H9 (cell line): ENCODE measurements at regions not wholly inside any gene's neighbourhood (a gene's known extent, or its start where the extent isn't known, plus 50 kb on each side); places are given as distances from the start of the nearest gene placed in this dataset.
"Not testable (repeated sequence)": the region's sequence is repeated elsewhere in the genome, so short reads cannot be mapped to it uniquely, and the experiment has no call there.

Experiments used
- DNase-seq: peaks from one replicate; pipeline ENCODE4 v3.0.0-alpha.2; 2017
- H2AFZ ChIP-seq: one replicate; pipeline ENCODE4 v1.6.1; 2013; ENCODE audit warnings: mild to moderate bottlenecking, low read length, control low read depth, moderate library complexity
- H2AK5ac ChIP-seq: 2 replicates; pipeline ENCODE4 v1.6.1; 2013; ENCODE audit warnings: low read length, control low read depth, mixed read lengths; ENCODE audit not compliant: insufficient read length
- H2BK120ac ChIP-seq: one replicate; pipeline ENCODE4 v1.6.1; 2013; ENCODE audit warnings: low read depth, mild to moderate bottlenecking, low read length, control low read depth, inconsistent platforms; ENCODE audit not compliant: poor library complexity, severe bottlenecking
- H2BK12ac ChIP-seq: 2 replicates; pipeline ENCODE4 v1.6.1; 2013; ENCODE audit warnings: low read length, control low read depth, mixed read lengths, low read depth; ENCODE audit not compliant: insufficient read length
- H2BK15ac ChIP-seq: 2 replicates; pipeline ENCODE4 v1.6.1; 2013; ENCODE audit warnings: low read depth, low read length, control low read depth
- H2BK20ac ChIP-seq: one replicate; pipeline ENCODE4 v1.6.1; 2013; ENCODE audit warnings: low read depth, mild to moderate bottlenecking, low read length, control low read depth, inconsistent platforms; ENCODE audit not compliant: poor library complexity, severe bottlenecking
- H2BK5ac ChIP-seq: 2 replicates; pipeline ENCODE4 v1.6.1; 2013; ENCODE audit warnings: low read length, control low read depth, mixed read lengths; ENCODE audit not compliant: insufficient read length
- H3K14ac ChIP-seq: 2 replicates; pipeline ENCODE4 v1.6.1; 2013; ENCODE audit warnings: low read length, control low read depth; ENCODE audit not compliant: insufficient read depth
- H3K18ac ChIP-seq: 2 replicates; pipeline ENCODE4 v1.6.1; 2013; ENCODE audit warnings: low read depth, mild to moderate bottlenecking, mixed read lengths, low read length, control low read depth; ENCODE audit not compliant: insufficient read length
- H3K23ac ChIP-seq: 2 replicates; pipeline ENCODE4 v1.6.1; 2013; ENCODE audit warnings: low read length, control low read depth, mixed read lengths, low read depth; ENCODE audit not compliant: insufficient read length
- H3K23me2 ChIP-seq: 2 replicates; pipeline ENCODE4 v1.6.1; 2013; ENCODE audit warnings: low read depth, mild to moderate bottlenecking, mixed read lengths, low read length, control low read depth; ENCODE audit not compliant: insufficient read length, poor library complexity, severe bottlenecking
- H3K27ac ChIP-seq: 2 replicates; pipeline ENCODE4 v1.5.1; 2013; ENCODE audit warnings: low read length, control low read depth, mixed read lengths, low read depth; ENCODE audit not compliant: insufficient read length
- H3K27me3 ChIP-seq: 2 replicates; pipeline ENCODE4 v1.6.1; 2013; ENCODE audit warnings: low read length, control low read depth, inconsistent platforms; ENCODE audit not compliant: insufficient read depth
- H3K4ac ChIP-seq: 2 replicates; pipeline ENCODE4 v1.6.1; 2013; ENCODE audit warnings: low read depth, mild to moderate bottlenecking, control low read depth, inconsistent platforms, low read length, moderate library complexity
- H3K4me1 ChIP-seq: 2 replicates; pipeline ENCODE4 v1.6.1; 2013; ENCODE audit warnings: low read length, control low read depth, inconsistent platforms; ENCODE audit not compliant: insufficient read depth
- H3K4me2 ChIP-seq: 2 replicates; pipeline ENCODE4 v1.6.1; 2013; ENCODE audit warnings: low read length, control low read depth, mixed read lengths; ENCODE audit not compliant: insufficient read length, insufficient read depth
- H3K56ac ChIP-seq: 2 replicates; pipeline ENCODE4 v1.6.1; 2013; ENCODE audit warnings: low read depth, mild to moderate bottlenecking, mixed read lengths, low read length, control low read depth; ENCODE audit not compliant: insufficient read length
- H3K79me1 ChIP-seq: 2 replicates; pipeline ENCODE4 v1.6.1; 2013; ENCODE audit warnings: low read depth, mild to moderate bottlenecking, moderate library complexity, low read length, control low read depth, inconsistent platforms; ENCODE audit not compliant: insufficient read depth, poor library complexity, severe bottlenecking
- H3K79me2 ChIP-seq: 2 replicates; pipeline ENCODE4 v1.6.1; 2013; ENCODE audit warnings: low read length, control low read depth, inconsistent platforms; ENCODE audit not compliant: insufficient read depth
- H3K9ac ChIP-seq: 2 replicates; pipeline ENCODE4 v1.6.1; 2013; ENCODE audit warnings: low read length, control low read depth, mixed read lengths; ENCODE audit not compliant: insufficient read length; ENCODE audit errors: extremely low read depth
- H3K9me3 ChIP-seq: one replicate; pipeline ENCODE4 v1.6.1; 2013; ENCODE audit warnings: low read depth, low read length, inconsistent platforms; ENCODE audit not compliant: control insufficient read depth
- H3T11ph ChIP-seq: one replicate; pipeline ENCODE4 v1.6.1; 2013; ENCODE audit warnings: mild to moderate bottlenecking, low read length, control low read depth, inconsistent platforms
- H4K20me1 ChIP-seq: one replicate; pipeline ENCODE4 v1.6.1; 2013; ENCODE audit not compliant: control insufficient read depth, insufficient read length, insufficient read depth
- H4K5ac ChIP-seq: 2 replicates; pipeline ENCODE4 v1.6.1; 2013; ENCODE audit warnings: low read depth, mild to moderate bottlenecking, mixed read lengths, low read length, control low read depth; ENCODE audit not compliant: insufficient read length
- H4K8ac ChIP-seq: replicated peaks from 2 replicates; pipeline ENCODE4 v1.6.1; 2013; ENCODE audit warnings: low read length, control low read depth, mixed read lengths, low read depth; ENCODE audit not compliant: insufficient read length
- H4K91ac ChIP-seq: 2 replicates; pipeline ENCODE4 v1.6.1; 2013; ENCODE audit warnings: low read depth, mild to moderate bottlenecking, moderate library complexity, mixed read lengths, low read length, control low read depth; ENCODE audit not compliant: insufficient read length
- H3K27ac Mint-ChIP-seq, 3 experiments: 2 replicates in 2 of 3; 3 replicates in 1 of 3; pipeline ENCODE4 v1.8.0; 2020 to 2021; ENCODE audit warnings: mixed read lengths in 3 of 3, mild to moderate bottlenecking in 1 of 3, moderate library complexity in 1 of 3
- H3K27me3 Mint-ChIP-seq: 2 replicates; pipeline ENCODE4 v1.8.0; 2021; ENCODE audit warnings: low read depth, mild to moderate bottlenecking, moderate library complexity, mixed read lengths
- H3K36me3 Mint-ChIP-seq, 3 experiments: 2 replicates in 2 of 3; 3 replicates in 1 of 3; pipeline ENCODE4 v1.8.0; 2020 to 2021; ENCODE audit warnings: low read depth in 3 of 3, mixed read lengths in 3 of 3; ENCODE audit not compliant: insufficient read depth in 1 of 3
- H3K4me1 Mint-ChIP-seq, 2 experiments: 2 replicates each; pipeline ENCODE4 v1.8.0; 2020; ENCODE audit warnings: mixed read lengths in 2 of 2
- H3K4me3 Mint-ChIP-seq, 2 experiments: 2 replicates in 1 of 2; 3 replicates in 1 of 2; pipeline ENCODE4 v1.8.0; 2020 to 2021; ENCODE audit warnings: mild to moderate bottlenecking in 2 of 2, mixed read lengths in 2 of 2, moderate library complexity in 1 of 2
- H3K9me3 Mint-ChIP-seq, 2 experiments: 2 replicates in 1 of 2; 3 replicates in 1 of 2; pipeline ENCODE4 v1.8.0; 2020; ENCODE audit warnings: mild to moderate bottlenecking in 2 of 2, mixed read lengths in 2 of 2, moderate library complexity in 1 of 2
- WGBS: extraction: QIAGEN DNeasy Blood & Tissue Kit; methylation state at CpG from one replicate; pipeline ENCODE4 v1.1.7; 2013; ENCODE audit warnings: missing lambda C conversion rate, low lambda C conversion rate, mixed read lengths; ENCODE audit not compliant: insufficient read length; ENCODE audit errors: extremely low coverage; 5-methylcytosine and 5-hydroxymethylcytosine counted together

- not testable (repeated sequence) for H3K79me1 ChIP-seq, H3K14ac ChIP-seq, H3K4me1 Mint-ChIP-seq, H2BK12ac ChIP-seq, H2BK120ac ChIP-seq, H2BK5ac ChIP-seq, H3K27ac ChIP-seq, H3K27me3 ChIP-seq, H3K4me3 Mint-ChIP-seq, H3K56ac ChIP-seq, H3K4me1 ChIP-seq, H3K27ac Mint-ChIP-seq, H2BK15ac ChIP-seq, H3K9me3 ChIP-seq, H3T11ph ChIP-seq, H3K23ac ChIP-seq, H3K27me3 Mint-ChIP-seq, H3K23me2 ChIP-seq, H3K9me3 Mint-ChIP-seq, H2AFZ ChIP-seq, H4K5ac ChIP-seq, H2BK20ac ChIP-seq, H3K79me2 ChIP-seq, H4K20me1 ChIP-seq, H3K36me3 Mint-ChIP-seq, H3K4ac ChIP-seq, H3K18ac ChIP-seq, H4K91ac ChIP-seq, H2AK5ac ChIP-seq, H4K8ac ChIP-seq, DNase-seq, H3K9ac ChIP-seq, H3K4me2 ChIP-seq
- no CpG with 5 or more reads among the region's 1 CpG for WGBS
Measured at GRCh38 chr1:83332308-83332707, 666.6 kb downstream of the TTLL7 start.
